Muscle layer of colon (tissue), 2 donors: ENCODE measurements at regions not wholly inside any gene's neighbourhood (a gene's known extent, or its start where the extent isn't known, plus 50 kb on each side); places are given as distances from the start of the nearest gene placed in this dataset.

ENCODE experiments used
- H3K27ac ChIP-seq: one replicate; pipeline ENCODE4 v1.7.0; 2013; ENCODE audit warnings: low read depth, mild to moderate bottlenecking, low read length, moderate library complexity
- H3K27me3 ChIP-seq, 2 donors: one replicate each; pipeline ENCODE4 v1.7.0; 2013; ENCODE audit warnings: low read length in 2 of 2, mild to moderate bottlenecking in 2 of 2; ENCODE audit not compliant: insufficient read depth in 2 of 2, control insufficient read depth in 1 of 2
- H3K36me3 ChIP-seq: one replicate; pipeline ENCODE4 v1.7.0; 2013; ENCODE audit warnings: mild to moderate bottlenecking, low read length; ENCODE audit not compliant: insufficient read depth
- H3K4me1 ChIP-seq: one replicate; pipeline ENCODE4 v1.7.0; 2013; ENCODE audit warnings: mild to moderate bottlenecking, low read length; ENCODE audit not compliant: insufficient read depth
- H3K4me3 ChIP-seq, 2 donors: one replicate each; pipeline ENCODE4 v1.7.0; 2013; ENCODE audit warnings: low read length in 2 of 2, low read depth in 1 of 2, mild to moderate bottlenecking in 1 of 2, moderate library complexity in 1 of 2
- H3K9ac ChIP-seq: one replicate; pipeline ENCODE4 v1.7.0; 2013; ENCODE audit warnings: low read length
- H3K9me3 ChIP-seq: one replicate; pipeline ENCODE4 v1.7.0; 2013; ENCODE audit warnings: mild to moderate bottlenecking, low read length
- donor health status: abdominal sarcoma.
- donor health status: Adenocarcinoma of cecum.

DNA sequence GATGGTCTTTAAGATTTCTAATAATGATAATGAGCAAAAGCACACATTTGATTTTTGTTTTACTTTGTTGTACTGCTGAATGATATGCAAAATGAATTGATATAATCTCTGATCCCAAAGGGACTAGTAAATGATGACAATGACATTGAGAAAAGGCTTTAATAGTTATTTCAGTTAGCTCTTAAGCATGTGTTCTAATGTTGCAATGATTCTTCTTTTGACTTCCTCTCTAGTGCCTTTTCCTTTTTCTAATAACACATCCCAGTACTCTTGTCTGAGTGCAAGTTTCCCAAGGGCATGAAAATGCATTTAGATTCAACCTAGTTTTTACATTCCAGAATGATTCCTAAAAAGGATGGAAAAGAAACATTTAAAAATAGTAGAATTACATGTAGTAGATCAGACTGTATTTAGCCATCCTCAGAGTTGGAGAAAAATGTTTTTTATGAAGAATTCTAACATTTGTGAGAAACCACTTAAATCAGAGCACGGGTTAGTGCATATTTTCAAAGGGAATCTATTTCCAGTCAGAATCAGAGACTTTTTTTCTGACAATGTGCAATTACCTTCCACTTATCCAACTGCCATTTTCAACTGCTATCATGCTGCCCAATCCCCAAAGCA is 508.8 kb downstream of the C4orf33 start:
- H3K4me3 ChIP-seq: no peak overlapping the region
- H3K4me1 ChIP-seq: no peaks in the 10 kb centered on the region
- no peak overlapping the region for H3K27ac ChIP-seq
- H3K36me3 ChIP-seq: no peaks in the 10 kb centered on the region
- no peaks in the 10 kb centered on the region for H3K9me3 ChIP-seq
- H3K27me3 ChIP-seq: no peaks in the 10 kb centered on the region
- H3K9ac ChIP-seq: no peak overlapping the region

DNA sequence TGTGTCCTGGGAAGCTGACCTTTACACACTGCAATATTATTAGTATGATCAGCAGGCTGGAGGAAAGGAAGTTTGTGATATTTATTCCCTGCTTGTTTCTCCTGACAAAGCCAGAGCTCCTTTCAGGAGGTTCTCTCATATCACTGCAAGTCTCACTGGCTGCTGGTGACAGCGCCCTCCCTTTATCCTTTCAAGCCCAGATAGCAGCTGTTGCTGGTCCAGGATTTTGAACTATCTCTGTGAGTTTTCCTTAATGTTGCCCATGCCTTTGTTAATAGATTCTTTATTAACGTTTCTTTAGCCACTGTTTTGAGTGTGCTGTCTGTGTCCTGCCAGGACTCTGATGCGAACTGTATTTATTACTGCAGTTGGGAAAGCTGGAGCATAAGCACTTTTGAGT is 518.7 kb downstream of the C4orf33 start:
- no peaks in the 10 kb centered on the region for H3K36me3 ChIP-seq
- no peaks in the 10 kb centered on the region for H3K9me3 ChIP-seq
- H3K4me1 ChIP-seq: no peaks in the 10 kb centered on the region
- no peak overlapping the region for H3K4me3 ChIP-seq
- H3K9ac ChIP-seq: no peak overlapping the region
- no peaks in the 10 kb centered on the region for H3K27me3 ChIP-seq
- no peak overlapping the region for H3K27ac ChIP-seq

DNA sequence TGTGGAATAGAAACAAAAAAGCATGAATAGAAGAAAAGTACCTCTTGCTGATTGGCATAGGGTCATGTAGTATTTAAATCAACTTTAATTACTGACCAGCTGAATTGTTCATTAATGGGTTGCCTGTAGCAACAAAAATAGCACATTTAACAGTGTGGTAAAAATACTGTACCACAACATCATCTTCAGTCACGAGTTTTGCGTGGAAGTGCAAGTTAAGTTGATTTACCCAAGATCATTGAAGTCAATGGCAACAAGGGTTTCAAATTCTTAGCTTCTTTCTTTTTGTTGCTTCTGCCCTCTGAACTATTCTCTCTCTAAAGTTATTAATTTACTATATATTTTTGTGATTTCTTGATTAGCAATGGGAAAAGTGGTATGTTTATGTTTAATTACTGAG is 526.6 kb downstream of the C4orf33 start:
- no peaks in the 10 kb centered on the region for H3K4me1 ChIP-seq
- H3K27me3 ChIP-seq: no peaks in the 10 kb centered on the region
- H3K9me3 ChIP-seq: no peaks in the 10 kb centered on the region
- H3K4me3 ChIP-seq: no peak overlapping the region
- H3K36me3 ChIP-seq: no peaks in the 10 kb centered on the region
- H3K27ac ChIP-seq: no peak overlapping the region
- no peak overlapping the region for H3K9ac ChIP-seq

DNA sequence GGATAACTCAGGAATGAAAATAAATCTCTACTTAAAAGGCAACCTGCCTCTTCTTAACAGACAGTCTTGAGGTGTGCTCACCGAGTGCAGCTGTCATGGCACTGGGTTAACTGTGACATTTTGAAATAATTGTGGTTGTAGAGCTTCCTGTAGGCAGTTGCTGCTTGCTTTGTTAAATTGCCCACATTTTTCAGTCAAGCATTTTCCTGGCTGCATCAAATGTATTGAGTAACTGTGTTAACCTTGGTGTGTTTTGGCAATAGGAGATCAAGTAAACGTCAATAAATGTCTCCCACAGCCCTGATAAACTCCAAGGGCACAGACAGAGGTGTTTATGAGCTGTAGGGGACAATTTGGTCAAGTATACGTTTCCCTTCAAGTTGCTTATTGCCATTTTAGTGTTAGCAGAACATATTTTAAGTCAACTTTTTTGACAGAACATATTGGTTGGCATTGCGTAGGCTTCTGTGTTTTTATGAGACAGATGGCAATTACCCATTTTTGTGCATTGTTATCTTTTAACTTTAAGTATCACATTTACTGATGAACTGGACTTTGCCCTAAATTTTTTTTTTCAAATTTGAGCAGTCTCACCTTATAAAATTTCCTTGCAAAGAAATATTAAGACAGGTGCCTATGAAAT is 527.4 kb downstream of the C4orf33 start:
- no peaks in the 10 kb centered on the region for H3K27me3 ChIP-seq
- no peaks in the 10 kb centered on the region for H3K9me3 ChIP-seq
- H3K27ac ChIP-seq: no peak overlapping the region
- no peak overlapping the region for H3K4me3 ChIP-seq
- no peaks in the 10 kb centered on the region for H3K36me3 ChIP-seq
- no peaks in the 10 kb centered on the region for H3K4me1 ChIP-seq
- H3K9ac ChIP-seq: no peak overlapping the region

DNA sequence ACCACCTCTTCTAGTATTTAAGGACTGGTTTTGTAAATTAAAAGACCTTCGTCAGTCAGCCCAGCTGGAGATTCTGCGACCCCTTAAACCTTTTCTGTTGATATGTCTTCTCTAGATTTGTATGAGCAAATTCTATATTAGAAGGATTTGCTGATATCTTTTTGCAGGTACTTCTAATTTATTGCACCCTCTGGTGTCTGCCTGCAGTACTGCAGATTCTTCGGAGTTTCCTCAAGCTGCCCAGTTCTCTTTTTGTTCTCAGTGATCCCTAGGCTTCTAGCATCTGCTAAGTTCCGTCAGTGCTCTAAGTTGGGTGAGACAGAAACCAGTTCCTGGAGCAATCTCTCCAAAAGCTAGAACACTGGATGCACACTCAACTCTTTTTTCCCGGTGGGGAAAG is 545.2 kb downstream of the C4orf33 start:
- H3K4me1 ChIP-seq: no peaks in the 10 kb centered on the region
- H3K9ac ChIP-seq: no peak overlapping the region
- H3K27ac ChIP-seq: no peak overlapping the region
- no peaks in the 10 kb centered on the region for H3K27me3 ChIP-seq
- H3K9me3 ChIP-seq: no peaks in the 10 kb centered on the region
- H3K36me3 ChIP-seq: no peaks in the 10 kb centered on the region
- no peak overlapping the region for H3K4me3 ChIP-seq

DNA sequence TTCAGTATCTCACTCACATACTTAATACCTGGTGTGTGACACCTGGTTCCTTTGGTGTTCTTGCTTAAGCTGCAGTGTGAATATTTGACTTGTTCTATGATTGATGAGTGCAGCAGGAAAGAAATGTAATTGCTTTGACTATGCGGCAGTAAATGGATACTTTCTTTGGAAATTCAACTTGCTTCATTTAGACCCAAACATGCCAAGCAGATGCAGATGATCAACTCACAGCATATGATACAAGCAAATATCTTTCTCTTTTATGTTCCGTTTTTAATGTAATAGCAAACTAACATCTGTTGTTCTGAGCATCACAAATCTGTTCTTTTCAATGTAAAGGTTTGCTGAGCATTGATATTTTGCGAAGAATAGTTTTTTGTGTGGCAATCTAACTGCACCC is 549.5 kb downstream of the C4orf33 start:
- Histone ChIP-seq H3K9ac (no peak overlapping the region), H3K9me3 (no peaks in the 10 kb centered on the region), H3K27ac (no peak overlapping the region), H3K4me1 (no peaks in the 10 kb centered on the region), H3K27me3 (no peaks in the 10 kb centered on the region), H3K4me3 (no peak overlapping the region), H3K36me3 (no peaks in the 10 kb centered on the region)

DNA sequence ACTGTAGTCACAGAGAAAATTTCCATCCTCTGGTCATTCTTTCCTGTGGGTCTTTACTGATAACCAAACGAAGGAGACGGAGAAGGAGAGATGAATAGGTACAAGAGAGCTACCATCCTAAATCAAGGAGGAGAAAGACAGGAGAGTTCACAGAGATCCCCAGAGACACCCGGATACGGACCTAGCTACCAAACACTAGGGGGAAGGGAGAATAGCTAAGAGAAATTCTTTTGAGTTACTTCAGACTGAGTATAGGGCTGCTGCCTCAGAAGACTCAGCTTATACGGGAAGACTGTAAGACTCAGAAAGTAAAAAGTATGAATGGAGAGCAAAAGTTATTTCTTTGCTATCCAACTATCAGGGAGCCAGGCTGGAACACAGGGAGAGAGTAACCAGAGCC is 572.1 kb downstream of the C4orf33 start:
- no peaks in the 10 kb centered on the region for H3K36me3 ChIP-seq
- H3K9me3 ChIP-seq: no peaks in the 10 kb centered on the region
- no peaks in the 10 kb centered on the region for H3K27me3 ChIP-seq
- no peaks in the 10 kb centered on the region for H3K4me1 ChIP-seq
- H3K4me3 ChIP-seq: no peak overlapping the region
- H3K27ac ChIP-seq: no peak overlapping the region
- H3K9ac ChIP-seq: no peak overlapping the region

DNA sequence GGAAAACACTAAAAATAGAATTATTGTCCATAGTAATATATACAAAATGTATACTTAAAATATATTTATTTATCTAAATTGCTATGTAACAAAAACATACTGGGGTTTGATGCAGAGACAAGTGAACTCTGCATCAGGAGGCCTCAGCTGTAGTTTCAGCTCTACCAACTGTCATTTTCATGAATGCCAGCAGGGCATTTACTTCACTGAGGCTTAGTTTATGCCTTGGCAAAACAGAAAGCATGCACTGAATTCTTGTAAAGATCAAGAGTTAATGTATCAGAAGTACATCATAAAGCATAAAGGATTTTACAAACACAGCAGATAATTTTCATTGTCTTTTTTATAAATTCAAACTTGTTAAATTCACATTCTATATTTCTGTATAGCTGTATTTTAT is 577.0 kb downstream of the C4orf33 start:
- H3K36me3 ChIP-seq: no peaks in the 10 kb centered on the region
- no peak overlapping the region for H3K4me3 ChIP-seq
- H3K9ac ChIP-seq: no peak overlapping the region
- H3K9me3 ChIP-seq: no peaks in the 10 kb centered on the region
- H3K27me3 ChIP-seq: no peaks in the 10 kb centered on the region
- H3K27ac ChIP-seq: no peak overlapping the region
- H3K4me1 ChIP-seq: no peaks in the 10 kb centered on the region

DNA sequence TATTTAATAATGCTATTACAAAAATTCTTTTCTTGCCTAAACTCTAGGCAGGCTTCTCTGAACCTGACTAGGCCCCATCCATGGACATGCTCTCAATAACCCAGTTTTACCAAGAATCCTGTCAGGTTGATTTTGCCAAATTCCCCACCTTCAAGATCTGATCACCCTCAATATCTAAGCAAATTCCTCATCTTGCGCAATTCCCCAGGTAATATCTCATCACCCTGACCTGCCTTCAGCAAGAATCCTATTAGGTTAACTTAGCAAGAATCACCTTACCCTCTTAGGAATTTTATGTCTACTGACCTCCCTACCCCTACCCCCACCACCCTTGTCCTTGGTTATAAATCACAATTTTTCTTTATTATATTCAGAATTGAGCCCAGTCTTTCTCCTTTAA is 579.1 kb downstream of the C4orf33 start:
- H3K27me3 ChIP-seq: no peaks in the 10 kb centered on the region
- H3K36me3 ChIP-seq: no peaks in the 10 kb centered on the region
- no peak overlapping the region for H3K27ac ChIP-seq
- no peak overlapping the region for H3K4me3 ChIP-seq
- no peaks in the 10 kb centered on the region for H3K4me1 ChIP-seq
- no peaks in the 10 kb centered on the region for H3K9me3 ChIP-seq
- H3K9ac ChIP-seq: no peak overlapping the region

DNA sequence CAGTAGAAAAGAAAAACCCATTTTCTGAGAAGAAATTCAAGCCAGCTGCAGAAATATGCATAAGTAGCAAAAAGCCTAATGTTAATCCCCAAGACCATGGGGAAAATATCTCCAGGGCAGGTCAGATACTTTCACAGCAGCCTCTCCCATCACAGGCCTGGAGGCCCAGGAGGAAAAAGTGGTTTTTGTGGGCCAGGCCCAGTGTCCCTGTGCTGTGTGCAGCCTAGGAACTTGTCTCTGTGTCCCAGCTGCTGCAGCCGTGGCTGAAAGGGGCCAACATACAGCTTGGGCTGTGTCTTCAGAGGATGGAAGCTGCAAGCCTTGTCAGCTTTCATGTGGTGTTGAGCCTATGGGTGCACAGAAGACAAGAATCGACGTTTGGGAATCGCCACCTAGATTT is 581.0 kb downstream of the C4orf33 start:
- Histone ChIP-seq H3K4me1 (no peaks in the 10 kb centered on the region), H3K9me3 (no peaks in the 10 kb centered on the region), H3K27me3 (no peaks in the 10 kb centered on the region), H3K9ac (no peak overlapping the region), H3K27ac (no peak overlapping the region), H3K4me3 (no peak overlapping the region), H3K36me3 (no peaks in the 10 kb centered on the region)

DNA sequence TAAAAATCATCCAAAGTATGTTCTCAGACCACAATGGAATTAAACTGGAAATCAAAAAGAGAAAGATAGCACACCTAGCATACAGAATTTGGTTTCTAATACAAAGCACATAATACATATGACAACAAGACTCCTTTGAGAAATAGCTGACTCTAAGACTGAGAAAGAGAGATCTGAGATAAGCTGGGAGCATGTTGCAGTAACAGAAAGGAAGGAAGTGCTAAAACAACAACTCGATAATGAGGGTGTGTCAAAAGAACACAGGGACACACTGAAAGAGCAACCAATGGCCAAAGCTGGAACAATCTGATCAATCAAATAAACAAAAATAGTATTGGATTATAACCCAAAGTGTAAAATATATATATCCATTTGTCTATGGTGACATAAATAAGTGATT is 586.6 kb downstream of the C4orf33 start:
- no peak overlapping the region for H3K27ac ChIP-seq
- H3K27me3 ChIP-seq: no peaks in the 10 kb centered on the region
- no peak overlapping the region for H3K4me3 ChIP-seq
- no peaks in the 10 kb centered on the region for H3K36me3 ChIP-seq
- H3K9ac ChIP-seq: no peak overlapping the region
- no peaks in the 10 kb centered on the region for H3K4me1 ChIP-seq
- H3K9me3 ChIP-seq: no peaks in the 10 kb centered on the region

DNA sequence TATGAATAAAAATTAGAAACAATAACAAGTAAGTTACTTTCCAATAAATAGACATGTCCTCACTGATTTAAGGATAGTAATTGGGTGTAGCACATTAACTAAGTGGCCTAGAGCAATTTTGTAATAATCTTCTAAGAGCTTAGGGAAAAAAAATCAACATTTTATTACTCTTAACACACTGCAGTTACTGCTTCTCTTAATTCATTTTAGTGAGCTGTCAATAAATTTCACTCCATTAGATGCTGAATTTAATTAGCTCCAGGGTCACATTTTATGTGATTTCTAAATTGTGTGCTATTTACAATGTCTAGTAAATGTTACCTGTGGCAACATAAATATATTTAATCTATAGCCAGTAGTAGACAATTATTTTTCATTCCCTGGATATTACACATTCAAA is 612.0 kb downstream of the C4orf33 start:
- no peaks in the 10 kb centered on the region for H3K36me3 ChIP-seq
- H3K27ac ChIP-seq: no peak overlapping the region

More for the DNA sequence above, 612.0 kb downstream of the C4orf33 start:
- no peaks in the 10 kb centered on the region for H3K27me3 ChIP-seq
- H3K4me1 ChIP-seq: no peaks in the 10 kb centered on the region
- H3K9me3 ChIP-seq: no peaks in the 10 kb centered on the region
- no peak overlapping the region for H3K9ac ChIP-seq
- H3K4me3 ChIP-seq: no peak overlapping the region
